Tibial nerve (tissue), 4 donors: ENCODE measurements at regions not wholly inside any gene's neighbourhood (a gene's known extent, or its start where the extent isn't known, plus 50 kb on each side); places are given as distances from the start of the nearest gene placed in this dataset.

ENCODE experiments used
- EP300 ChIP-seq, 2 donors: sonication (generic); formaldehyde crosslinking; IDR thresholded peaks; one replicate each; pipeline ENCODE4 v1.6.1; 2017; ENCODE audit warnings: antibody characterized with exemption in 2 of 2, mild to moderate bottlenecking in 1 of 2
- POLR2A ChIP-seq, 2 donors: fragments of 450-650 bp; IDR thresholded peaks; one replicate each; pipeline ENCODE4 v1.6.1; 2017; ENCODE audit warnings: antibody characterized with exemption in 2 of 2, mild to moderate bottlenecking in 2 of 2, moderate library complexity in 2 of 2
- TF ChIP-seq, protein P1 (sequence below), 5 experiments: fragments of 200-600 bp in 3 of 5; fragments of 450-650 bp in 2 of 5; sonication (generic) in 3 of 5; IDR thresholded peaks; one replicate each; pipeline ENCODE4 v1.5.1; 2016 to 2019; ENCODE audit warnings: antibody characterized with exemption in 5 of 5, mild to moderate bottlenecking in 3 of 5, moderate library complexity in 2 of 5

DNA sequence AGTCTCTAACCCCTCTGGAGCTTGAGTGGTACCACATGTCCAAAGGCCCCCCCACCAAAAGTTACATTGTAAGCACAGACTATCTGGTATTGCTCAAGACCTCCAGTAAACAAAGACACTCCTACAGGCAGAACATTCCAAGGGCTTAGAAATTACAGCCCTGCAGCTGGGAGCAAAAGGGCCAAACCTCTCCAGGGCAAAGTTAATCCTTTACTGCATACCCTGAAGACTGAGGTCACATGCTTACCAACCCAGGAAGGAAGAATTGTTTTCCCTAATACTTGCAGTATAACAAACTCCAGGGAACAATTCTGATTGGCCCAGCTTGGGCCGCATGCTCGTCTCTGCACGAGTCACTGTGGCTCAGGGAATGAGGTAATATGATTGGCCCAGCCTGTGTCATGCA, 266.1 kb upstream of the NR2F2 start:
- TF ChIP-seq POLR2A (IDR thresholded peaks at IDR 0.05) (no peak), EP300 (IDR thresholded peaks at IDR 0.05) (no peak)
- TF ChIP-seq, protein P1, sequence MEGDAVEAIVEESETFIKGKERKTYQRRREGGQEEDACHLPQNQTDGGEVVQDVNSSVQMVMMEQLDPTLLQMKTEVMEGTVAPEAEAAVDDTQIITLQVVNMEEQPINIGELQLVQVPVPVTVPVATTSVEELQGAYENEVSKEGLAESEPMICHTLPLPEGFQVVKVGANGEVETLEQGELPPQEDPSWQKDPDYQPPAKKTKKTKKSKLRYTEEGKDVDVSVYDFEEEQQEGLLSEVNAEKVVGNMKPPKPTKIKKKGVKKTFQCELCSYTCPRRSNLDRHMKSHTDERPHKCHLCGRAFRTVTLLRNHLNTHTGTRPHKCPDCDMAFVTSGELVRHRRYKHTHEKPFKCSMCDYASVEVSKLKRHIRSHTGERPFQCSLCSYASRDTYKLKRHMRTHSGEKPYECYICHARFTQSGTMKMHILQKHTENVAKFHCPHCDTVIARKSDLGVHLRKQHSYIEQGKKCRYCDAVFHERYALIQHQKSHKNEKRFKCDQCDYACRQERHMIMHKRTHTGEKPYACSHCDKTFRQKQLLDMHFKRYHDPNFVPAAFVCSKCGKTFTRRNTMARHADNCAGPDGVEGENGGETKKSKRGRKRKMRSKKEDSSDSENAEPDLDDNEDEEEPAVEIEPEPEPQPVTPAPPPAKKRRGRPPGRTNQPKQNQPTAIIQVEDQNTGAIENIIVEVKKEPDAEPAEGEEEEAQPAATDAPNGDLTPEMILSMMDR (IDR thresholded peaks at IDR 0.05) = no peak
